ENCODE measurements at regions not wholly inside any gene's neighbourhood (a gene's known extent, or its start where the extent isn't known, plus 50 kb on each side); places are given as distances from the start of the nearest gene placed in this dataset.

- DNase-seq, result no peak
Observed at GRCh38 chrX:30949554-30949953, 60.5 kb upstream of the TAB3 start.

GRCh38 chrX:30948626-30949025 lies 59.6 kb upstream of the TAB3 start:
- no peak for DNase-seq

- DNase-seq, result no peak
Observed at GRCh38 chrX:30948051-30948450, 59.0 kb upstream of the TAB3 start.

- no peak for DNase-seq
Observed at GRCh38 chrX:30943984-30944383, 54.9 kb upstream of the TAB3 start.

- no peak for DNase-seq
Observed at GRCh38 chrX:30941898-30942297, 52.8 kb upstream of the TAB3 start.

- no peak for DNase-seq
Observed at GRCh38 chrX:30939928-30940327, 50.9 kb upstream of the TAB3 start.
